Activated T-helper 1 cell treated with anti-CD3 and anti-CD28 coated beads, Interleukin-12 subunit alpha, Interleukin-12 subunit beta, Interleukin-2, Interleukin-4 antibody, amounts not matched to agents 30 ng/mL and 10 ng/mL and 1 ng/mL, durations not matched to agents 14 hours and 24 hours and 36 hours (primary cell): ENCODE measurements at regions not wholly inside any gene's neighbourhood (a gene's known extent, or its start where the extent isn't known, plus 50 kb on each side); places are given as distances from the start of the nearest gene placed in this dataset.

Source experiments
- DNase-seq: peaks from one replicate; pipeline ENCODE4 v3.0.0; 2021; ENCODE audit warnings: low spot score
- H3K27ac Mint-ChIP-seq: one replicate; pipeline ENCODE4 v1.8.0; 2021; ENCODE audit warnings: mild to moderate bottlenecking, mixed read lengths
- H3K27me3 Mint-ChIP-seq: one replicate; pipeline ENCODE4 v1.8.0; 2022; ENCODE audit warnings: mild to moderate bottlenecking, moderate library complexity, mixed read lengths; ENCODE audit not compliant: insufficient read depth
- H3K36me3 Mint-ChIP-seq: one replicate; pipeline ENCODE4 v1.8.0; 2021; ENCODE audit warnings: low read depth, mixed read lengths
- H3K4me1 Mint-ChIP-seq: one replicate; pipeline ENCODE4 v1.8.0; 2021; ENCODE audit warnings: low read depth, mixed read lengths
- H3K4me3 Mint-ChIP-seq: one replicate; pipeline ENCODE4 v1.8.0; 2021; ENCODE audit warnings: mild to moderate bottlenecking, moderate library complexity, mixed read lengths
- H3K9me3 Mint-ChIP-seq: one replicate; pipeline ENCODE4 v1.8.0; 2021; ENCODE audit warnings: mixed read lengths
- intact Hi-C: fragments of 100-400 bp; cut with micrococcal nuclease; formaldehyde crosslinking; loops from one replicate; pipeline ENCODE4 v1.15.1; 2024

DNA sequence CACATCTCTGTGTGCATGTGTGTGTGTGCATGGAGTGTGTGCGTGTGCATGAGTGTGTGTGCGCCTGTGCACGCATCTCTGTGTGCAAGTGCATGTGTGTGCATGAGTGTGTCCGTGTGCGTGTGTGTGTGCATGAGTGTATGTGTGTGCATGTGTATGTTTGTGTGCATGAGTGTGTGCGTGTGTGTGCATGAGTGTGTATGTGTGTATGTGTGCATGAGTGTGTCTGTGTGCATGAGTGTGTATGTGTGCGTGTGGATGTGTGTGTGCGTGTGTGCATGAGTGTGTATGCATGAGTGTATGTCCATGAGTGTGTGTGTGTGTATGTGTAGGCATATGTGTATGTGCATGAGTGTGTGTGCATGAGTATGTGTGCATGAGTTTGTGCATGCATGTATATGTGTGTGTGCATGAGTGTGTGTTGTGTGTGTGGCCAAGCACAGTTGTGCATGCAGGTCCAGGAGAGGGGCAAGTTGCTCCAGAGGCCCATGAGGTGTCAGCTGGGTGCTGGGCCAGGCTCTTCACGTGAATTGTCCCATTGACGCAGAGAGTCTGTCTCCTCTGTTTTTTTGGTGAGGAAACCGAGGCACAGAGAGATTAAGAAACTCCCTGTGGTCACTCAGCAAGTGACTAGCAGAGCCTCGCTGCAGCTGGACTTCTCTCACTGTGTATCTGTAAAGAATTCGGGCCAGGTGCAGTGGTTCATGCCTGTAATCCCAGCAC is 75.5 kb downstream of the ASB1 start:
- H3K27ac Mint-ChIP-seq = no peak overlapping the region
- H3K4me1 Mint-ChIP-seq = no peaks in the 10 kb centered on the region
- no peak for DNase-seq
- intact Hi-C loops = no loop called here
- no peak overlapping the region for H3K4me3 Mint-ChIP-seq
- no peaks in the 10 kb centered on the region for H3K27me3 Mint-ChIP-seq
- H3K36me3 Mint-ChIP-seq = no peaks in the 10 kb centered on the region
- no peaks in the 10 kb centered on the region for H3K9me3 Mint-ChIP-seq

DNA sequence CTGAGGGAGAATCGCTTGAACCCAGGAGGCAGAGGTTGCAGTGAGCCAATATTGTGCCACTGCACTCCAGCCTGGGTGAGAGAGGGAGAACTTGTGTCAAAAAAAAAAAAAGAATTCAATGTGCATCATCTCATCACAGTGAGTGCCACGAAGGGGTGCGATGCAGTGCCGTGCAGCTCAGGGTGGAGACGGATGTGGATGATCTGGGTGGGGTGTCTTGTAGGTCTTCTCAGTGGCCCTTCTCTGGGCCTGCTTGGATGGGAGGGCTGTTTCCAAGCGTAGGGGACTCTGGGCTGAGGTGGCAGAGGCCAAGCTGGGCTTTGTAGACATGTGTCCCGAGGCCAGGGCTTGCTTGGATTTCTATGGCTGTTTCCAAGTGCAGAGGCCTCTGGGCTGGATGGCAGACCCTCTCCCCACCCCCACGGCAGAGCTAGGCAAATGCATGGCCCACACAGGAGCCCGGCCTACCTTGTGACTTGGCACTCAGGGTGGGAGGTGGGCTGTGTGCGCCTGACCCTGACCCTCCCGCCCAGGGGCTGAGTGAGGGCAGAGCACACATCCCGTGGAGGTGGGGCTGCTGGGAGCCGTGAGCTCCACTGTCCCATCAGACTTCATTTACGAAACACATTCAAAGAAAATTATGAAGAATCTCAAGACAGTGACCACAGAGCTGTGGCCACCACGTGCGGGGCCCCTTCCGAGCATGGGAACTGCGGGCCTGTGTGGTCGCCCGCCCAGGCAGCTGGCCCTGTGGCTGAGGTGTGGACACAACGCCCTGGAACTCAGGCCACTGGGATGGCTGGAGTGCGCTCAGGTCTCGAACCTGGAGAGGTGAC is 76.4 kb downstream of the ASB1 start:
- no peaks in the 10 kb centered on the region for H3K36me3 Mint-ChIP-seq

DNA sequence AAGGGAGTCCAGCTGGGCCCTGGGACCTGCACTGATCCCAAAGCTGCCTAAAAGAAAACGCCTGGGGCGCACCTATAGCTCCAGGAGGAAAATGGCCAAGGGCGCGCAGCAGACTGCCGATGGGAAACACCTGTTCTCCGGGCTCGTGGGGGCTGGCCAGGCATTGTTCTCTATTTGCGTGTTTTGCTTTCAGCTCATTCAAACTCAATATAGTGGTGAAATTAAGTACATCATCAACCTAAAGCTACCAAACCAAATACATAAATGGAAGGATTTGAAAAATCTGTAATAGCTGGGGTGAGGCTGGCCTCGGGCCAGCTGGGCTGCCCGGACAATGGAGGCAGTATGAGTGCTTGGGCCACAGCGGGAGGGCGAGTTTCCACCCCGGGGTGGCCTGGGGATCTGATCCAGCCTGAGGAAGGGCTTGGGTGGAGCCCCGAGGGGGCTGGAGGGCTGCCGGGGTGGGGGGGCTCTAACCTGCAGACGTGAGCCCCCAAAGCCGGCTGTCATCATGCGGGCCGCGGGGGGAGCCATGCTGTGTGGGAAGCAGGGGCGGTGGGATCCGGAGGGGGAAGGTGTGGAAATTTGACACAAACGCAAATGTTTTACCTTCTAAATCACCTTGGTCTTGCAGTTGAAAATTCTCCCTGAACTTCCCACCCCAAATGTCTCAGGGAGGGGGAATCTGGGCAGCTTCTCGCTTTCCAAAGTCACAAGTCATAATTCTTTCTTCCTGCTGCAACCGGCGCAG is 77.6 kb downstream of the ASB1 start:
- Mint-ChIP-seq H3K36me3 (no peaks in the 10 kb centered on the region), H3K27me3 (no peaks in the 10 kb centered on the region), H3K4me3 (no peak overlapping the region), H3K9me3 (no peaks in the 10 kb centered on the region), H3K4me1 (no peaks in the 10 kb centered on the region), H3K27ac (no peak overlapping the region)
- DNase-seq = no peak
- intact Hi-C loops = no loop called here

More for the DNA sequence above, 76.4 kb downstream of the ASB1 start:
- intact Hi-C loops = no loop called here
- no peak overlapping the region for H3K27ac Mint-ChIP-seq
- no peaks in the 10 kb centered on the region for H3K4me1 Mint-ChIP-seq
- H3K27me3 Mint-ChIP-seq = no peaks in the 10 kb centered on the region
- no peak overlapping the region for H3K4me3 Mint-ChIP-seq
- DNase-seq = no peak
- H3K9me3 Mint-ChIP-seq = no peaks in the 10 kb centered on the region

DNA sequence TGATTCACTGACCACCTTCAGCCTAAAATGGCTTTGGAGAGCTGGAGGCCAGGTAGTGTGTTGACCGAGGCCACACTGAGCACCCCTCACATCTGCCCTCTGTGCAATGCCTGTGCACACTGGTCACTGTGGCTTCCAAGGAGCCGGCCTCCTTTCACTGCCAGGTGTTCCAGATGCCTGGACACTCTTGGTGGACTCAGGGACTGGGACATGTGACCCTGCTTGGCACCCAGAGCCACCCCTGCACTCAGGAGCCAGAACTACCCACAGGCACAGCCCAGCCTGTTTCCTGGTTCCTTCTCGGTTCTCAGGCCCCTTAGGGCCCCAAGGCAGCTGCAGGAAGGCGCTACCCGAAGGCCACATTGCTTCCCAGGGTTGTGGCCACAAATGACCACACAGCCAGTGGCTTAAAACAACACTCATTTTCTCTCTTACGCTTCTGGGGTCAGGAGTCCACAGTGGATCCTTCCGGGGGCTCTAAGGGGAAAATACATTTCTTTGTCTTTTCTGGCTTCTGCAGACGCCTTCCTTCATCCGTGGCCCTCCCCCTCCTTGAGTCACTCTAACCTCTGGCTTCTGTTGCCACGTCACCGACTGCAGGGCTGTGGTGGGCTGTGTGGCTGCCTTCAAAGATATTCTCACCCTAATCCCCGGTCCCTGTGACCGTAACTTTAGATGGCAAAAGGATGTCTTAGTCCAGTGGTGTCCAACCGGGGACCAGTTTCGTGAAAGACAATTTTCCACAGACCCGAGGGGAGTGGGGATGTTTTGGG is 78.6 kb downstream of the ASB1 start:
- intact Hi-C loops = no loop called here
- H3K9me3 Mint-ChIP-seq = no peaks in the 10 kb centered on the region
- peak overlapping the region; percentile 55 for H3K27ac Mint-ChIP-seq
- H3K4me1 Mint-ChIP-seq = no peaks in the 10 kb centered on the region
- no peaks in the 10 kb centered on the region for H3K27me3 Mint-ChIP-seq
- H3K4me3 Mint-ChIP-seq = no peak overlapping the region
- H3K36me3 Mint-ChIP-seq = no peaks in the 10 kb centered on the region
- DNase-seq = no peak

DNA sequence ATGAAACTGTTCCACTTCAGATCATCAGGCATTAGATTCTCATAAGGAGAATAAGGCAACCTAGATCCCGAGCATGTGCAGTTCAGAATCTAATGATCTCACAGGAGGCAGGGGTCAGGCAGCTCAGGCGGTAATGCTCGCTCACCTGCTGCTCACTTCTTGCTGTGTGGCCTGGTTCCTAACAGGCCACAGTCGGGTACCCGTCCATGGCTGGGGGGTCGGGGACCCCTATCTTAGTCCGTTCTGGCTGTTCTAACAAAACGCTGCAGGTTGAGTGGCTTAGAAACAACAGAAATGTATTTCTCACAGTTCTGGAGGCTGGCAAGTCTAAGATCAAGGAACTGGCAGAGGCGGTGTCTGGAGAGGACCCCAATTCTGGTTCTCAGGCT is 79.2 kb downstream of the ASB1 start:
- H3K27me3 Mint-ChIP-seq = peaks cover 2% of the 10 kb centered on the region
- no peak overlapping the region for H3K4me3 Mint-ChIP-seq
- H3K27ac Mint-ChIP-seq = no peak overlapping the region

DNA sequence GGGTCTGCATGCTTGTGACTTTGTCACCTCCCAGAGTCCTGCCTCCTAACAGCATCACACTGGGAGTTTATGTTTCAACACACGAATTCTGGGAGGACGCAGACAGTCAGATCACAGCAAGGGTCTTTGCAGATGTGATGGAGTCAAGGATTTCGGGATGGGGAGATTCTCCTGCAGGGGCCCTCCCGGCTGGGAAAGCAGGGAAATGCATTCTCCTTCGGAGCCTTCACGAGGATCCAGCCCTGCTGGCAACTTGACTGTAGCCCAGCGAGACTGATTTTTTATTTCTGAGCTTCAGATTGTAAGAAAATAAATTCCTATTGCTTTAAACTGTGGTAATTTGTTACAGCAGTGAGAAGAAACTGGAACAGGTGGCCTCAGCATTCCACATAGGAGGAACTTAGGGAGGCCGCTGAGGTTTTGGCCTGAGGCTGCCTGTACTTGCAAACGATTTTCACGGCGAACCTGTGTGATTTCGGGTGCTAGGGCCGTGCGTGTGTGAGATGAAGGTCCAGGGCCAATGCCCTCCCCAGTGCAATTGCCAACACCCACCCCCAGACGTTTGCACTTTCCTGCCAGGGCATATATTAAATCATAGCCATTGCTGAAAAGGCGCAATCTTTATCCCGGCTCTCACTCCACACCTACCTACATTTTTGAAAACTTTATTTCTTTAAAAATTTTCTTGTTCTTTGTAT is 79.8 kb downstream of the ASB1 start:
- no peak for DNase-seq
- H3K36me3 Mint-ChIP-seq = no peaks in the 10 kb centered on the region
- peaks cover 2% of the 10 kb centered on the region for H3K27me3 Mint-ChIP-seq
- H3K4me1 Mint-ChIP-seq = no peaks in the 10 kb centered on the region
- no peak overlapping the region for H3K27ac Mint-ChIP-seq
- intact Hi-C loops = no loop called here
- no peaks in the 10 kb centered on the region for H3K9me3 Mint-ChIP-seq
- H3K4me3 Mint-ChIP-seq = no peak overlapping the region

More for the DNA sequence above, 79.2 kb downstream of the ASB1 start:
- intact Hi-C loops = no loop called here
- Mint-ChIP-seq H3K36me3 (no peaks in the 10 kb centered on the region), H3K9me3 (no peaks in the 10 kb centered on the region), H3K4me1 (no peaks in the 10 kb centered on the region)
- DNase-seq = no peak

DNA sequence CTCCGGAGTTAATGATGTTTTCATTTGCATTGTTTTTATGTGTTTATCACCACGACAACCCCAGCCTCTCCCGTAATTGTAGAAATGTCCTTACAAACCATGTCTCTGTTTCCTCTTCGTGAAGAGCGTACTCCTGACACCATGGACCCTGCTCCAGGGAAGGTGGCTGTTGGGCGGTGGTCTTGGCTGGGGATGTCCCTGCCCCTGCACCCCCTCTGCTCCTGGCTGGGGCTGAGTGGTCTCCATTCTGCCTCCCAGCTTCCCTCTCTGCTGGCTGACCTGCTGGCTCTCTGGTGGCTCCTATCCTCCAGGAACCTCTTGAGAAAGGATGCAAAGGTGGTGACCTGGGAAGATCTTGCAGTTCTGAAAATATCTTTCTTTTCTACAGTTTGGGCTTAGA is 81.1 kb downstream of the ASB1 start:
- H3K27me3 Mint-ChIP-seq = peaks cover 2% of the 10 kb centered on the region
- no peak overlapping the region for H3K27ac Mint-ChIP-seq
- DNase-seq = no peak
- no peaks in the 10 kb centered on the region for H3K36me3 Mint-ChIP-seq
- H3K4me1 Mint-ChIP-seq = no peaks in the 10 kb centered on the region
- no peak overlapping the region for H3K4me3 Mint-ChIP-seq
- intact Hi-C loops = no loop called here
- H3K9me3 Mint-ChIP-seq = no peaks in the 10 kb centered on the region

DNA sequence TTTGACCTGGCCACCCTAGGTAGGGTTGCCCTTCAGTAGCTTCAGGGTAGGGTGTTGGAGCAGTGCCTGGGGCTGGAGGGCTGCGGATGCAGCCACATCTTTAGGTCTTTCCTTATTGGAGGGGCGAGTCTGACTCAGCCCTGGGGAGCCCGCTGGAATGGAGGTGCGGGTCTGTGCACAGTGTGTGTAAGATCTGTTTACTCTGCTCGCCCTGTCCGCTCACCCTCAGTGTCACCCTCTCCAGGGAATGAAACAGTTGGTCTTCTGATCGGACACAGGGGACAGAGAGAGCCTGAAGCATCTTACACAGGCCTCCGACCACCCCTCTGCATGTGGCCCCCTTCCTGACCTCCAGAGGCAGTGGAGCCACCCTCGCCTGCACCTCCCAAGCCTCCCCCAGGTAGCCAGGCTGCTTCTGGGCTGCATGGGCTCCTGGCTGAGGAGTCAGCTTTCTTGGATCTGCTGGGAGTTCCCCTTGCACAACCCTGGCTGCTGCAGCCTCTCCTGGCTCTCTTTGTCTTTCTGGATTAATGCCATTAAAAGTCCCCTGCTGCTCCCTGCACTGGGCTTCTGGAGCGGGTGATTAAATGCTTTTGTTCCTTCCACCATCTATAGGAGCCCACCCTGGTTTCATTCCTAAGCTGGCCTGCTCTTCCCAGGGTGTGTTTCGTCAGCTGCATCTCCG is 82.6 kb downstream of the ASB1 start:
- H3K36me3 Mint-ChIP-seq = no peaks in the 10 kb centered on the region
- no peaks in the 10 kb centered on the region for H3K9me3 Mint-ChIP-seq
- H3K4me3 Mint-ChIP-seq = no peak overlapping the region
- intact Hi-C loops = no loop called here
- H3K4me1 Mint-ChIP-seq = no peaks in the 10 kb centered on the region
- H3K27ac Mint-ChIP-seq = no peak overlapping the region
- H3K27me3 Mint-ChIP-seq = peaks cover 2% of the 10 kb centered on the region
- DNase-seq = no peak

DNA sequence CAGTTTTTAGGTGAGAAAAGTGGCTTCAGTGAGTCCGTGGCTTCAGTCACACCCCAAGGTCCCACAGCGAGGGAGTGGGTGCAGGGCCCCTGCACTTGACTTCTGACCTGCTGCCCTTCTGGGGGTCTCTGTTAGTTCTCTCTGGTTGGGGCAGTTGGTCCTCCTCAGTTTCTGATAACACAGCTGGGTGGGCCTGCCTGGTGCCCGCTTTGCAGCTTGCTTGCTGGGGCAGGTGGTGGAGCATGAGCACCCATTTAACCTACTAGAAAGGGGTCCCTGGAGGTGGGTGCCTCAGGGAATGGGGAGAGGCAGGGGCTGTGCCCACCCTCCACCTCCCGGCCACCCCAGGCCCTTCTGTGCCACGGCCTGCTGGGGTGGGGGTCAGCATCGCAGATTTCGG is 83.2 kb downstream of the ASB1 start:
- Mint-ChIP-seq H3K9me3 (no peaks in the 10 kb centered on the region), H3K4me3 (no peak overlapping the region)

DNA sequence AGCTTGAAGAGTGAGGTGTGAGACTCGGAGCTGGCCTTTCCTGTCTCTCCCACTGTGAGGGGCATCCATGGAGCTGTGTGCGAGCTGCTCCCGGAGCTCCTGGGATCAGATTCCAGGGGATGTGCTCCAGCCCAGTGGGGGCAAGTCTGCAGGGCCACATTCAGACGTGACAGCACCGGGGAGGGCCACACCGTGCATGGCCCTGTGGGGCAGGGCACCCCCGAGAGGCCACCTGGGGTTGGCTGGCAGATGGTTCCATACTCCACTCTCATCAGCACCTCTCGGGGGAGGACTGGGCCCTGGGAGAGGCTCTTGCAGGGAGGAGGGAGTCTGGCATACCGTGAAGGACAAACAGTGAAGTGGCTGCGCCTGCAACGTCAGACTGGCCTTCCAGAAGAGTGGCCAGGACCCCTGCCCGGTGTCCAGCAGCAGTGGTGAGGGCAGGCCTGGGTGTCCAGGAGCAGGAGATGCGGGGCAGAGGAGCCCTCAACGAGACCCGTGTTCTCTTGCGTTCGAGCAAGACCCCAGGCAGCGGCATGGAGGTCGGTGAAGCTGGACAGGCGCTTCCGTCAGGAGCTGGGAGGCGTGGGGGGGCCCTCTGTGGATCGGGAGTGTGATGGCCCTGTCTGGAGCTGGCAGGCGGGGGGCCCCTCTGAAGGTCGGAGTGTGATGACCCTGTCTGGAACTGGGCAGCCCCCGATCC is 84.3 kb downstream of the ASB1 start:
- intact Hi-C loops = no loop called here
- H3K27me3 Mint-ChIP-seq = peaks cover 4% of the 10 kb centered on the region
- H3K4me1 Mint-ChIP-seq = no peaks in the 10 kb centered on the region
- H3K9me3 Mint-ChIP-seq = peaks cover 1% of the 10 kb centered on the region
- no peaks in the 10 kb centered on the region for H3K36me3 Mint-ChIP-seq
- H3K27ac Mint-ChIP-seq = no peak overlapping the region
- no peak overlapping the region for H3K4me3 Mint-ChIP-seq
- no peak for DNase-seq

More for the DNA sequence above, 83.2 kb downstream of the ASB1 start:
- H3K36me3 Mint-ChIP-seq = no peaks in the 10 kb centered on the region
- no peaks in the 10 kb centered on the region for H3K4me1 Mint-ChIP-seq
- peaks cover 2% of the 10 kb centered on the region for H3K27me3 Mint-ChIP-seq
- H3K27ac Mint-ChIP-seq = no peak overlapping the region
- no peak for DNase-seq
- intact Hi-C loops = no loop called here

DNA sequence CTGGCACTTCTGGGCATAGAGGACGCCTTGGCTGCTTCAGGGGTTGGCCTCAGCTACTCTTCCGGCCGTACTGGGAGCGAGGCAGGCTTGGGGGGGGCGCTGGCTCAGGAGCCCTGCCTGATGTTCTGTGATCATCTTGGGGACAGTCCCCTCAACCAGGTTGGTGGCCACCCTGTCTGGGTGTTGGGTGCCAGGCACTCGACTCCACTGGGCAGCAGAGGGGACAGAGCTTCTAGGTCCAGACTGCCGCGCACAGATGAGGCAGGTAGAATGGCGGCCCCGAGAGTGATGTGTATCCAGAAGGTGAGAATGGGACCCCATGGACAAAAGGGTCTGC is 84.9 kb downstream of the ASB1 start:
- H3K27me3 Mint-ChIP-seq = peaks cover 4% of the 10 kb centered on the region
- H3K4me3 Mint-ChIP-seq = no peak overlapping the region
- H3K4me1 Mint-ChIP-seq = no peaks in the 10 kb centered on the region
- H3K36me3 Mint-ChIP-seq = peaks cover 1% of the 10 kb centered on the region
- H3K9me3 Mint-ChIP-seq = peaks cover 7% of the 10 kb centered on the region
- H3K27ac Mint-ChIP-seq = no peak overlapping the region
- DNase-seq = no peak
- intact Hi-C loops = no loop called here
